Left kidney (tissue), 1 donor: ENCODE measurements at regions not wholly inside any gene's neighbourhood (a gene's known extent, or its start where the extent isn't known, plus 50 kb on each side); places are given as distances from the start of the nearest gene placed in this dataset.
"Not testable (repeated sequence)": the region's sequence is repeated elsewhere in the genome, so short reads cannot be mapped to it uniquely, and the experiment has no call there.

Experiments
- DNase-seq: peaks from one replicate; pipeline ENCODE4 v3.0.0-alpha.2; 2013

DNA sequence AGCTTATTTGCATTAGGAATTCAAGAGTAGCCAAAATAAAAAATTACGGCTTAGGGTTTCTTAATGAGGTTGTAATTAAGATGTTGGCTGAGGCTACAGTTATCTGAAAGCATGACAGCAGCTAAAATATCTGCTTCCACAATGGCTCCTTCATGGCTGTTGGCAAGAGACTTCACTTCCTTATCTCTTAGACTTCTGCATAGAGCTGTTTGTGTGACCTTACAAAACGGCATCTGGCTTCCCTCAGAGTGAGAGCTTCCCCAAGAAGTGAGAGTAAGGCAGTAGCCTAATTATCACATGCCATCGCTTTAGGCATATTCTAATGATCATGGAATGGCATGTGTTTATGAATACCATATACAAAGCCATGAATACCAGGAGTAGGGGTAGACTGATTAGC is 57.6 kb downstream of the CCDC59 start:
- no peak for DNase-seq

GRCh38 chr12:82299319-82300025 is 58.7 kb downstream of the CCDC59 start:
- peak; percentile 17 for DNase-seq

GRCh38 chr12:82290415-82290814 is 67.8 kb downstream of the CCDC59 start:
- DNase-seq: no peak

DNA sequence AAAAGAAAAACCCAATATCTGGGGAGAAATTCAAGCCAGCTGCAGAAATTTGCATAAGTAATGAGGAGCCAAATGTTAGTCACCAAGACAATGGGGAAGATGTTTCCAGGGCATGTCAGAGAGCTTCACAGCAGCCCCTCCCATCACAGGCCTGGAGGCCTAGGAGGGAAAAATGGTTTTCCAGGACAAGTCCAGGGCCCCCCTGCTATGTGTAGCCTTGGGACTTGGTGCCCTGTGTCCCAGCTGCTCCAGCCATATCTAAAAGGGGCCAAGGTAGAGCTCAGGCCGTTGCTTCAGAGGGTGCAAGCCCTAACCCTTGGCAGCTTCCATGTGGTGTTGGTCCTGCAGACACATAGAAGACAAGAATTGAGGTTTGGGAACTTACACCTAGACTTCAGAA is 76.9 kb downstream of the CCDC59 start:
- DNase-seq: not testable (repeated sequence)

DNA sequence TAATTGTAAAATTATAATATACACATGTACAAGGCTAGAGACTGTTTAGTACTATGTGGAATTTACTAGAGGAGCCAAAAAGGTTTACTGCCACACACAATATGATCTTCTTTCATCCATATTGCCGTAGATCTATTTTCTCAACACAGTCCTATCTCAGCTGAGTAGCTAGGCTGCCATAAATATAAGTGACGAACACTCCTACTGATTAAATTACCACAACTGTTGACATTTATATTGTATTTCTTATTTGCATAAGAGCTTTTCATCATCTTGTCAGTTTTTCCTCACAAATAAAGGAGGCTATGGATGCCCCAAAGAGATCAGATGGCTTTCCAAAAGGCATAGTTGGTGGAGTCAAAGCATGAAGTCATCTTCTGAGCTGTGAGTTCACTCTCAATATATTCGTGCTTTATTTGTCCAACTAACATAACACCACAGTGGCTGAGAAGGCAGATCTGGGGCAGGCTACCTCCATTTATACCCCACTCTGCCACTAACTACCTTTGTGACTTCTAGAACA is 78.6 kb downstream of the CCDC59 start:
- no peak for DNase-seq

DNA sequence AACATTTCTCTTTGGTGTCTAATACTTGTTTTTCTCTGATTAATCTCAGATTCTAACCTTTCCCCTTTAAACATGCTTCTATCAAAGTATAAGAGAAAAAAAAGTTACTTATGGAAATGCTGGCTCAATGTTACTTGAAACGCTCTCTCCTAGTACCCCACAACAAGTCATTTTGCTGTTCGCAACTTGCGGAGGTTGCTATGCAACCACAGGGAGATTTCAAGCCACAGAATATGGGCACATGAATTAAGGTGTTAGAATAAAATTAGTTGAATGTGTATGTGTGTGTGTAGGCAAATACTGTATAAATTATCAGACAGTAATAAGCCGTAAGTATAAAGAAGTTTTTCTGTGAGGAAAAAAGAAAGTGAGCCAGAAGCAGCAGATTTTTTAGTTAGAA is 80.6 kb downstream of the CCDC59 start:
- no peak for DNase-seq

GRCh38 chr12:82242729-82243128 is 115.5 kb downstream of the CCDC59 start:
- no peak for DNase-seq

- no peak for DNase-seq
These were observed 132.3 kb downstream of the CCDC59 start for GRCh38 chr12:82225871-82226270.

GRCh38 chr12:82223426-82223825 is 134.8 kb downstream of the CCDC59 start:
- DNase-seq: no peak

GRCh38 chr12:82216475-82216874 is 141.7 kb downstream of the CCDC59 start:
- DNase-seq: no peak

DNA sequence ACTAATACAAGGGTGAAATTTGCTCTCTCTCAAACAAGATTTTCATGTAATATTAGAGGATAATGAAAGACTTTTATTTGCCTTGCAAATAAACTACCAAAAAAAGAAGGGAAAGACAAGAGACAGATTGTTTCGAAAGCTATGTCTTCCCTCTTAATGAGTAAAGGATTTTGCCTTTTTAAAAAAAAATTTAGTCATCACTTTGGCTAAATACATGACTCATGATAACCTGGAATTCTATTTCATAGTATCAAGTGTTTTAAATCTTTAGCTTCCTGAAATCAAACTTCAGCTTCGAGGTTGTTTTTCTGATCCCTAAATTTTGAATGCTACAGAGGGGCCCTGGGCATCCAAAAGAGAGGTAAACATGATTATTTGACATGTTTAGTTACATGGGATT is 144.4 kb downstream of the CCDC59 start:
- no peak for DNase-seq

GRCh38 chr12:82210882-82211281 is 147.3 kb downstream of the CCDC59 start:
- DNase-seq: no peak

GRCh38 chr12:82209533-82209932 is 148.7 kb downstream of the CCDC59 start:
- DNase-seq: no peak

GRCh38 chr12:82207556-82207955 is 150.6 kb downstream of the CCDC59 start:
- DNase-seq: no peak

DNA sequence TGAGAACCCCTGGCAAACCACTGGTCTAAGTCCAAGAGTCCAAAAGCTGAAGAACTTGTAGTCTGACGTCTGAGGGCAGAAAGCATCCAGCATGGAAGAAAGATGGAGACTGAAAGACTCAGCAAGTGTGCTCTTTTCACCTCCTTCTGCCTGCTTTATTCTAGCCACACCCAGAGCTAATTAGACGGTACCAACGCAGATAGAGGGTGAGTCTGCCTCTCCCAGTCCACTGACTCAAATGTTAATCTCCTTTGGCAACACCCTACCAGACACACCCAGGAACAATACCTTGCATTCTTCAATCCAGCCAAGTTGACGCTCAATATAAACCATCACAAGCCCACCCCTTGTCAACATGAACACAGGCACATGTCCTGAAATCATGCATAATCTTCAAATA is 155.1 kb downstream of the CCDC59 start:
- no peak for DNase-seq

DNA sequence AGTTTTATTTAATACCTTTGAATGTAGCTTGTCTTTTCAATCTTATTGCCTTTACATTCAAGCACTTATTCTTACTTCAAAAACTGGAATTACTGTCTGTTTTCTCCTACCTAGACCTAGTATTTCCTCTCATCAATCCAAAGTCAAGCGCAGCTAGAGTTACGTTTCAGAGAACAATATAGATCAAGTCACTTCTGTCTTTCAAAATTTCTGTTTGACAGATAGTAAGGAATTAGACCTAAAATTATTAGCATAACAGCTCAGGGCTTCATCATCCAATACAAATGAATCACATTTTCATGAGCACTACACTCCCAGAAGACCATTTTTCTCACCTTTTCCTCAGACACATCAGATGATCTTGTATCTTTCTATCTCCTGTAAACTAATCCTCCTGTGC is 170.6 kb downstream of the CCDC59 start:
- no peak for DNase-seq

GRCh38 chr12:82187011-82187410 is 171.2 kb downstream of the CCDC59 start:
- DNase-seq: no peak

DNA sequence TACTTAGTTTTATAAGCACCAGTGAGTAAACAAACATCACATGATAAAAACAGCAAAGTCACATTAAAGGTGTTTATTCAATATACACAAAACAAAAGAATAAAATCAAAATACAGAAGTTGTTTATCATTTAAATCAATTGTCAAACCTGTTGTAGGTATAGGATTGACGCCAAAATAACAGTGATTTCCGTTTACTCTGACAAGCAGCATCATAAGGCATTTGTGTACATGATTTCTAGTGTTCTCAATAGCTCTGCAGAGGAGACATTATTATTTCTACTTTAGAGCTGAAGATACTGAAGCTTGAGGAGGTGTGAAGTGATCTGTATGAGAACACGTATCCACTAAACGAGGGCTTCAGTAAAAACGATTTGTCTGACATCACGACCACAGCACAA is 171.9 kb downstream of the CCDC59 start:
- DNase-seq: no peak

GRCh38 chr12:82184844-82185243 is 173.3 kb downstream of the CCDC59 start:
- no peak for DNase-seq

DNA sequence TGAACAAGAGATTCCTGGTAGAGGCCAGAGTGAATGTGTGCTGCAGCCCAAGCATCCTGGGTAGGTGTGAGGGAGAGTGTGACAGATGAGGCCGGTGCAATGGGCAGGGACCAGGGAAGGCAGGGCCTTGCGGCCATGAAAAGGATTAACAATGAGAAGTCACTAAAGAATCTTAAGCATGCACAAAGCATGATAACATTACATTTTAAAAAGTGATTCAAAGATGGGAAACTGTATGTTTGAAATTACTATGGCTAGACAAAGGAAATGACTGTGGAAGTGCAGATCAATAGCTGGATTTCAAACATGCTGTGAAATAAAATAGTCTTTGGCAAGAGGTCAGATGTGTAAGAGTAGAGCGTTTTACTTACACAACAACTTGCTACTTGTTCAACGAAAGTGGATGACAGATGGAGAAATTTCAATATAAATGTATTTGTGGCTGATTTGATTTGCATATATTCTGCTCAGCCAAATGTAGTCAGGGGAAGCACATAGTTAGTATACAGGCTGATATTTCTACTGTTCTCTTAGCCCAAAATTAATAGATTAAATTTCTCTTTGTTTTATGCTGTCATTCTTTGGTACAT is 175.5 kb downstream of the CCDC59 start:
- no peak for DNase-seq

DNA sequence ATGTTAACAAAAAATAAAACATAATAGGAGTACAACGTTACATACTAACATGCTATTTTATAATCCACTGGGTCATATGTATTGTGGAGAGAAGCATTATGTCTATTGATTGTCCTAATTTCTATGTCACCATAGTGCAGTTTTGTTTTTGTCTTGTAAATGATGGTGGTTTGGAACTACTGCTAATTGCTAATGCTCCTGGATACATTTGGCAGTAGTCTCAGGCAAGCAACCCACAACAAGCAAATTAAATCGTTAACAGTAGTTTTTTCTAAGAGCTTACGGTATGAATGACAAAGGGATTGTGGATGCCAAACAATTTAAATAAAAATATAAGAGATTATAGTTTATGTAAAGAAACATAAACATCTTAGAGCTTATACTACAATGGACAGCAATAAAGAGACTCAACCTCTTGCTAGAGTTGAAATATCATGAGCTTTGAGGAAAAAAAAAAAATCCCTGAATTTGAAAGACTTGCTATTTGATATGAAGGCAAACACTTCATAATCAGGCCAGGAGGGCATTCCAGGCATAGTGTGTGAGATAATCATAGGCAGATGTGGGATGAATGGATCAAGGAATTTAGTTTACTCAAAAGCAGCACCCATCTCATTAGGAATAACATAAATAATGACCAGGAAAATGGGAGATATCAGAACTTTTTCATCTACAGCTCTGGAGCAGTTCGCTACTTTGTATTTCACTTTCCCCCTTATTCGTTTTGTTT is 181.3 kb downstream of the CCDC59 start:
- DNase-seq: no peak

DNA sequence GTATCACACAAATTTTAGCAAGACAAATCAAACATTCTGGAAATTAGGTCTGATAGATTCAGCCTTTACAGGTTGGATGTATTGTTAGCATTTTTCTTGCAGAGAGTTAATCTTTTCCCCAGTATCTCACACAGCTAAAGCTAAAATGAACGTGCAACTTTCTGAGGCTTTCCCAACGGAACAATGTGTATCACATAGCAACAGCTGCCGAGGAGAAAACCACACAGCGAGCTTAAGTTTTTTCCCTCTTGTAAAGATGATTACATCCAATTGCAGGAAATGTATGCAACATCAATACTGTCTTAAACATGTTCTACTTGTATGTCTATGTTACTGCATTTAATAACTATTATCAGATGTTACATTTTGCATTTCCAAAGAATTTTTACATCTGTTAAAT is 182.2 kb downstream of the CCDC59 start:
- DNase-seq: no peak

GRCh38 chr12:82174936-82175335 is 183.3 kb downstream of the CCDC59 start:
- no peak for DNase-seq
